ENCODE measurements at regions not wholly inside any gene's neighbourhood (a gene's known extent, or its start where the extent isn't known, plus 50 kb on each side); places are given as distances from the start of the nearest gene placed in this dataset.

DNA sequence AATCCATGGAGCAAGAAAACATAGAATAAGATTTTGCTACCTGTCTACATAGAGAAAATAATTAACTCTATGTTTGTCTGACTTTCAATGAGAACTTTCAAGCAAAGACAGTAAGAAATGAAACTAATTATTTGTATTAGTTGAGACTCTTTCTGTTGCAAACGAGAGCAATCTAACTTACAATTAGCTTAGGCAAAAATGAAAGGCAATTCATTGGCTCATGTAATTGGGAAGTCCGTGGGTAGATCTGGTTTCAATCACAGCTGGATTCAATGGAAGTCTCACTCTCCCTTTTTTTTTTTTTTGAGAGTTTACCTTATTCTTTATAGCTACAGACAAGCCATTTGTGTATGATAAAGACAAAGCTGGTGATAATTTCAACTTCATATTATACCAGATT is 68.2 kb upstream of the STXBP5 start:
- DNase-seq, result no peak

DNA sequence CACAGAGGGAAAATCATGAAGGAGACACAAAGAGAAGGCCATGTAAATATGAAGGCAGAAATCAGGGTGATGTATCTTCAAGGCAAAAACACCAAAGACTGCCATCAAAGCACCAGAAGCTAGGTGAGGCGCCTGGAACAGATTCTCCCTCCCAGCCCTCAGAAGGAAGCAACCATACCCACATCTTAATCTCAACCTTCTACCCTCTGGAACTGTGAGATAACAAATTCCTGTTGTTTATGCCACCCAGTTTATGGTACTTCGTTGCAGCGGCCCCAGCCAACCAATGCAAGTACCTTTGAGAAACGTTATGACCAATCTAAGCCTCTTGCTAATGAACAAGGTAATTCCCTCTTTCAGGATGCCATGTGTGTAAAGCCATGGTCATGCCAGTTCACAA is 66.2 kb upstream of the STXBP5 start:
- DNase-seq, result no peak

DNA sequence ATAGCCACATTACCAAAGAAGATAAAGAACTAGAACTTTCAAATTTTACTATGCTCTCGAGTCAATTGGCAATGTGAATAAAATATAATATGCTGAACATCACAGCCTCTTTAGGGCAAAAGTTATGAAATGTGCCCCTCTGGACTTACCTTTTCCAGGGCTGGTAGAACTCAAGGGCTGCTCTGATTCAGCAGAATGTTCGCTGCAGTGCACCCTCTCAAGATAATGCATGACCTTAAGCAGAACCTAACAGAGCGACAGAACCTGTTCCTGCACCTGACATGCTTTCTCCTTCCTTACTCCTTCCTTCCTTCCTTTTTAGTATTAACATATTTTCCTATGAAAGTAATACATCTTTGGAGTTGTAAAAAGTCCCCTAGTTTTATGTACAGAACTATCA is 65.4 kb upstream of the STXBP5 start:
- DNase-seq, result no peak

DNA sequence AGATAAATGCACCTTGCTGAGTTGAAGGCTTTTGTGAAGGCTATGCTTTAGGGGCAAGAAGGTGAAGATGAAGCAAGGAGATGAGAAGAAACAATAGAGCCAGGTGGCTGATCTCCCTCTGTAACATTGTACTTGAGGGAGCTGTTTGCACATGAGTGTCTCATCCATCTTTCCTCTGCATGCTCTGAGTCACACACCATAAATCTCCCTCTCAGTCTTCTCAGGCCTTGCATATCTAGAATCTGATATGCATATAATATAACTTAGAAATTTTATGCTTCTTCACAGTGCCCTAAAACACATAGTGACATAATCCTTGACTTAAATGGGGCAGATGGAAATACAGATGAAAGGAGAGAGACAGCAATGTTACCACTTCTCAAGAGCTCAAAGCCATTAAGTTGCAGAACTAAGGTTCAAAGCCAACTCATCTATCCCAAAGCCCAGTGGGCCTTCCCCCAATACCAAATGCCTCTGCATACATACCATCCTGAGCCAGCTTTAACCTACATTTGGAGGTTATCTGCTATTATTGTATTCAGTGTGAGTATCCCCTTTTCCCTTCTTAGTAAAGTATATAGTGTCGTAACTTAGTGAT is 62.4 kb upstream of the STXBP5 start:
- no peak for DNase-seq

DNA sequence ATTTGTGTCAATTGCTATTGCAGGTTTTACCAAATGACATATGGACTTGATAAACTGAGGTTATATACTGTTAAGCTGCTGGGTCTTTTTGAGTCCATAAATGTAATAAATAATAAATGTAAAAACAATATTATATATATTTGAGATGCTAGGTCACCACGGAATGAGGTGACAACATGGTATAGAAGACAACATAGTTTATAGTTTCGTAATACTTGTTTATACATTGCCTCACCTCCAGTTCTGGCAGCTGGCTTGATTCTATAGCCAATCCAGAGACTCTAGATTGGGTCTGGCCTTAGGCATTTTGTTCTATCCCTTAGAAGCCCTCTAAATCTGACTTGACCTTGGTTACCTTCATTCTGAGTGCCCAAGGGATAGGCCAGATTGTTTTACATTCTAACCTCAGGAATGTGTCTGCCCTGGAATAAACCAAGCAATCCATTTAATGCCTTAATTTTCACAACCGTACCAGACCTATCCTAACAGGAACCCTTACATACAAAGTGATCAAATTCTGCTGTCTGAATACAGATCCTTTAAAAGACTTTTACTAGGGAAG is 61.5 kb upstream of the STXBP5 start:
- no peak for DNase-seq

DNA sequence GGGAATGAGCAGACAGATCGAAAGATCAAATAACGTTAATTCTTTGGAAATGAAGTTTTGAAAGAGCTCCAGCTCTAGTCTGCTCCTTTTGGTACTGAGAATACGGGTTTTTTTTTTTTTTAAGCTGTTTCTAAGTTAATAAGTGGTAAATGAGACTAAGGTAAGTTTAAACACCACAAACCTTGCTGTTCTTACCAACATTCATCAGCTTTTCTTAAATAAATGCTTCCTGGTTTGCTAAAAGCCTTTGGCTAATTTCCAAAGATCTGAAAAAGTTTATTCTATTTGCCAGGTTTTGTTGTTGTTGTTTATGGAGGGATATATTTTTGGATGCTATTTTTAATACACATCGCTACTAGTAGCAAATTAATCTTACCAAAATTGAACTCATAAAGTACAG is 55.1 kb upstream of the STXBP5 start:
- DNase-seq, result no peak

DNA sequence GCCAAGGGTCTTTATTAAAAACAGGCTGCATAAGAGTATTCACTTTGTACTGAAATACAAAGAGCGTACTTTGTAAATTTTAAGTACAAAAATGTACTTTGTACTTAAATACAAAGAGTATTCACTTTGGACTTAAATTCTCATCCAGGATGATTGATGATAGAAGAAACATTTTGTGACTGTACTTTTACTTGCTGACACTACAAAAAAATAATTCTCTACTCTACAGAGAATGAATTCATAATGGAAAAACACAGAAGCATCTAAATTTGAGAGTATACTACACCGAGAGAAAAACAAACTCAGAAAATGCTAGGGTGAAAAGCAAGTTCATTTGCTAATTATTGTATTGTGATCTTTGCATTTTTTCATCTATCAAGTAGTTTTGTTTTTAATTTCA is 54.4 kb upstream of the STXBP5 start:
- no peak for DNase-seq

DNA sequence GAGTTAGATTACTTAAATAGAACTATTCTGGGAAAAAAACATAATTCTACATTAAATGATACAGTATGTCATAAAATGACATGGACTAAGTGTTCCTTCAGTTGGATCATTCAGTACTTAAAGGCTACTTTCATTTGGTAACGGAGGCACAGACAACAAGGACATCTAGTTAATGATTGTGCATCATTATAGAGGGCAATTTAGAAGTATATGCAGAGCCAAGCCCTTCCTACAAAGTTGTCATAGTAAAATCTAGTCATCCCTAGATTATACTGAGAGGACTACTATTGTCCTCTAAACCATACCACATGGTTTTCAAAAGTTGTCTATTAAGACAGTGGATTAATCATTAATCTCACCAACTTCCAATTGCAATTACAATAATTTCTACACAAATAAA is 53.9 kb upstream of the STXBP5 start:
- DNase-seq, result no peak
